ENCODE measurements at regions not wholly inside any gene's neighbourhood (a gene's known extent, or its start where the extent isn't known, plus 50 kb on each side); places are given as distances from the start of the nearest gene placed in this dataset.

DNA sequence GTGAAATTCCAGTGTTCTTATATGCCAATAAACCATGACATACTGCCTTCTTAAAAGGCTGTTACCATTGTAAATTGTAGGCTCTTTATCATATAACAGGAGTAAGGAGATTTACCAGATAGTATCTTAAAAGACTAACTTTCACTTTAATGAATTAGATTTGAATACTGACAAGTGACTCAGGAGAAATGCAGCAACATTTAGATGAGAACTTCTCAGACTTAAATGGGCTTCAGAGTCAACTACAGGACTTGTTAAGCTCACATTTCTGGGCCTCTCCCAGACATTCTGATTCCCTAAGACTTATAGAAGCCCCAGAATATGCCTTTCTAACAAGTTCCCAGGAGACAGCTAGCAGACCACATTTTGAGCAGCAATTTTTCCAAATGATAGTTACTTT is 466.3 kb downstream of the ARL4A start:
- TF ChIP-seq POLR2A (IDR thresholded peaks at IDR 0.05; ENCODE audit: borderline replicate concordance, extremely low read depth, insufficient read depth, insufficient read length), result no peak
- TF ChIP-seq, protein P1, sequence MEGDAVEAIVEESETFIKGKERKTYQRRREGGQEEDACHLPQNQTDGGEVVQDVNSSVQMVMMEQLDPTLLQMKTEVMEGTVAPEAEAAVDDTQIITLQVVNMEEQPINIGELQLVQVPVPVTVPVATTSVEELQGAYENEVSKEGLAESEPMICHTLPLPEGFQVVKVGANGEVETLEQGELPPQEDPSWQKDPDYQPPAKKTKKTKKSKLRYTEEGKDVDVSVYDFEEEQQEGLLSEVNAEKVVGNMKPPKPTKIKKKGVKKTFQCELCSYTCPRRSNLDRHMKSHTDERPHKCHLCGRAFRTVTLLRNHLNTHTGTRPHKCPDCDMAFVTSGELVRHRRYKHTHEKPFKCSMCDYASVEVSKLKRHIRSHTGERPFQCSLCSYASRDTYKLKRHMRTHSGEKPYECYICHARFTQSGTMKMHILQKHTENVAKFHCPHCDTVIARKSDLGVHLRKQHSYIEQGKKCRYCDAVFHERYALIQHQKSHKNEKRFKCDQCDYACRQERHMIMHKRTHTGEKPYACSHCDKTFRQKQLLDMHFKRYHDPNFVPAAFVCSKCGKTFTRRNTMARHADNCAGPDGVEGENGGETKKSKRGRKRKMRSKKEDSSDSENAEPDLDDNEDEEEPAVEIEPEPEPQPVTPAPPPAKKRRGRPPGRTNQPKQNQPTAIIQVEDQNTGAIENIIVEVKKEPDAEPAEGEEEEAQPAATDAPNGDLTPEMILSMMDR (IDR thresholded peaks at IDR 0.05 in 2 of 3, conservative IDR thresholded peaks at IDR 0.05 in 1 of 3; ENCODE audit: borderline replicate concordance in 1 of 3, insufficient read depth in 1 of 3, low read depth in 2 of 3, low read length in 2 of 3), result no peak
- TF ChIP-seq EZH2 (IDR thresholded peaks at IDR 0.05), result no peak
- TF ChIP-seq EZH2phosphoT487 (IDR thresholded peaks at IDR 0.05; ENCODE audit: borderline replicate concordance), result no peak
- TF ChIP-seq SP1 (IDR thresholded peaks at IDR 0.05; ENCODE audit: low read depth), result no peak
- no peak for TF ChIP-seq FOSL1 (IDR thresholded peaks at IDR 0.05; ENCODE audit: low read depth)
- TF ChIP-seq EGR1 (IDR thresholded peaks at IDR 0.05; ENCODE audit: low read depth), result no peak
- no peak for TF ChIP-seq YY1 (IDR thresholded peaks at IDR 0.05; ENCODE audit: extremely low read depth, insufficient replicate concordance, low read depth, low read length)
- no peak for TF ChIP-seq POLR2AphosphoS5 (IDR thresholded peaks at IDR 0.05; ENCODE audit: low read depth, low read length)
- no peak for TF ChIP-seq RAD21 (IDR thresholded peaks at IDR 0.05; ENCODE audit: low read depth)
- TF ChIP-seq, protein P2, sequence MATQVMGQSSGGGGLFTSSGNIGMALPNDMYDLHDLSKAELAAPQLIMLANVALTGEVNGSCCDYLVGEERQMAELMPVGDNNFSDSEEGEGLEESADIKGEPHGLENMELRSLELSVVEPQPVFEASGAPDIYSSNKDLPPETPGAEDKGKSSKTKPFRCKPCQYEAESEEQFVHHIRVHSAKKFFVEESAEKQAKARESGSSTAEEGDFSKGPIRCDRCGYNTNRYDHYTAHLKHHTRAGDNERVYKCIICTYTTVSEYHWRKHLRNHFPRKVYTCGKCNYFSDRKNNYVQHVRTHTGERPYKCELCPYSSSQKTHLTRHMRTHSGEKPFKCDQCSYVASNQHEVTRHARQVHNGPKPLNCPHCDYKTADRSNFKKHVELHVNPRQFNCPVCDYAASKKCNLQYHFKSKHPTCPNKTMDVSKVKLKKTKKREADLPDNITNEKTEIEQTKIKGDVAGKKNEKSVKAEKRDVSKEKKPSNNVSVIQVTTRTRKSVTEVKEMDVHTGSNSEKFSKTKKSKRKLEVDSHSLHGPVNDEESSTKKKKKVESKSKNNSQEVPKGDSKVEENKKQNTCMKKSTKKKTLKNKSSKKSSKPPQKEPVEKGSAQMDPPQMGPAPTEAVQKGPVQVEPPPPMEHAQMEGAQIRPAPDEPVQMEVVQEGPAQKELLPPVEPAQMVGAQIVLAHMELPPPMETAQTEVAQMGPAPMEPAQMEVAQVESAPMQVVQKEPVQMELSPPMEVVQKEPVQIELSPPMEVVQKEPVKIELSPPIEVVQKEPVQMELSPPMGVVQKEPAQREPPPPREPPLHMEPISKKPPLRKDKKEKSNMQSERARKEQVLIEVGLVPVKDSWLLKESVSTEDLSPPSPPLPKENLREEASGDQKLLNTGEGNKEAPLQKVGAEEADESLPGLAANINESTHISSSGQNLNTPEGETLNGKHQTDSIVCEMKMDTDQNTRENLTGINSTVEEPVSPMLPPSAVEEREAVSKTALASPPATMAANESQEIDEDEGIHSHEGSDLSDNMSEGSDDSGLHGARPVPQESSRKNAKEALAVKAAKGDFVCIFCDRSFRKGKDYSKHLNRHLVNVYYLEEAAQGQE (IDR thresholded peaks at IDR 0.05; ENCODE audit: low read depth), result no peak
- no peak; the same call in 1 of the 2 replicates for TF ChIP-seq JUND (IDR thresholded peaks at IDR 0.05)

All from HCT116 (cell line).